ENCODE measurements at regions not wholly inside any gene's neighbourhood (a gene's known extent, or its start where the extent isn't known, plus 50 kb on each side); places are given as distances from the start of the nearest gene placed in this dataset.

- Histone ChIP-seq H3K4me1 (no peaks in the 10 kb centered on the region), H3K27me3 (no peaks in the 10 kb centered on the region), H3K27ac (no peak overlapping the region), H3K9me3 (no peaks in the 10 kb centered on the region), H3K36me3 (no peaks in the 10 kb centered on the region), H3K4me3 (no peak overlapping the region)
- TF ChIP-seq POLR2AphosphoS5 (IDR thresholded peaks at IDR 0.05) (no peak), EP300 (IDR thresholded peaks at IDR 0.05; ENCODE audit: low read depth) (no peak), CTCF (IDR thresholded peaks at IDR 0.05) (no peak), POLR2A (IDR thresholded peaks at IDR 0.05) (no peak)
- in situ Hi-C loops (cut with MboI; ENCODE audit: low pct_ligation_motif_present in 1 of 4, low pct_unique_long_range_greater_than_20kb in 1 of 4, low sequenced_read_pairs in 3 of 4) (no loop called here), intact Hi-C loops (cut with DNase I; ENCODE audit: low total_unique reads) (no loop called here)
- 60 to 67% methylated on average over 3 of the region's 3 CpGs for WGBS, 2 donors (ENCODE audit: low coverage in 1 of 2)
- DNase-seq = no peak
Observed at GRCh38 chr13:67776151-67776550, 546.0 kb upstream of the PCDH9 start.

GRCh38 chr13:67775359-67775758, 545.2 kb upstream of the PCDH9 start:
- intact Hi-C loops (cut with DNase I; ENCODE audit: low total_unique reads) = no loop called here
- in situ Hi-C loops (cut with MboI; ENCODE audit: low pct_ligation_motif_present in 1 of 4, low pct_unique_long_range_greater_than_20kb in 1 of 4, low sequenced_read_pairs in 3 of 4) = no loop called here
- no peak overlapping the region for H3K4me3 ChIP-seq
- H3K27me3 ChIP-seq = no peaks in the 10 kb centered on the region
- H3K9me3 ChIP-seq = no peaks in the 10 kb centered on the region
- no peaks in the 10 kb centered on the region for H3K36me3 ChIP-seq
- no peaks in the 10 kb centered on the region for H3K4me1 ChIP-seq
- H3K27ac ChIP-seq = no peak overlapping the region
- no peak for DNase-seq
- TF ChIP-seq POLR2A (IDR thresholded peaks at IDR 0.05) = no peak
- TF ChIP-seq CTCF (IDR thresholded peaks at IDR 0.05) = no peak
- TF ChIP-seq POLR2AphosphoS5 (IDR thresholded peaks at IDR 0.05) = no peak
- TF ChIP-seq EP300 (IDR thresholded peaks at IDR 0.05; ENCODE audit: low read depth) = no peak

- no peak for TF ChIP-seq POLR2A (IDR thresholded peaks at IDR 0.05)
- no peak for TF ChIP-seq POLR2AphosphoS5 (IDR thresholded peaks at IDR 0.05)
- TF ChIP-seq EP300 (IDR thresholded peaks at IDR 0.05; ENCODE audit: low read depth) = no peak
- no peak for TF ChIP-seq CTCF (IDR thresholded peaks at IDR 0.05)
- in situ Hi-C loops (cut with MboI; ENCODE audit: low pct_ligation_motif_present in 1 of 4, low pct_unique_long_range_greater_than_20kb in 1 of 4, low sequenced_read_pairs in 3 of 4) (no loop called here), intact Hi-C loops (cut with DNase I; ENCODE audit: low total_unique reads) (no loop called here)
- DNase-seq = no peak
- WGBS, 2 donors (ENCODE audit: low coverage in 1 of 2) = 88% methylated on average over 26 of the region's 37 CpGs; no CpG with 5 or more reads in 1 of the 2 donors
- no peak overlapping the region for H3K27ac ChIP-seq
- no peak overlapping the region for H3K4me3 ChIP-seq
- no peaks in the 10 kb centered on the region for H3K27me3 ChIP-seq
- no peaks in the 10 kb centered on the region for H3K4me1 ChIP-seq
- no peaks in the 10 kb centered on the region for H3K36me3 ChIP-seq
- H3K9me3 ChIP-seq = no peaks in the 10 kb centered on the region
Observed at GRCh38 chr13:67772807-67773453, 542.8 kb upstream of the PCDH9 start.

- Histone ChIP-seq H3K27me3 (no peaks in the 10 kb centered on the region), H3K36me3 (no peaks in the 10 kb centered on the region), H3K4me1 (no peaks in the 10 kb centered on the region), H3K9me3 (no peaks in the 10 kb centered on the region), H3K4me3 (no peak overlapping the region), H3K27ac (no peak overlapping the region)
- TF ChIP-seq POLR2AphosphoS5 (IDR thresholded peaks at IDR 0.05) (no peak), POLR2A (IDR thresholded peaks at IDR 0.05) (no peak), EP300 (IDR thresholded peaks at IDR 0.05; ENCODE audit: low read depth) (no peak), CTCF (IDR thresholded peaks at IDR 0.05) (no peak)
- in situ Hi-C loops (cut with MboI; ENCODE audit: low pct_ligation_motif_present in 1 of 4, low pct_unique_long_range_greater_than_20kb in 1 of 4, low sequenced_read_pairs in 3 of 4) (no loop called here), intact Hi-C loops (cut with DNase I; ENCODE audit: low total_unique reads) (no loop called here)
- DNase-seq = no peak
Observed at GRCh38 chr13:67771106-67771505, 541.0 kb upstream of the PCDH9 start.

Data from transverse colon (tissue), 4 donors.